ENCODE measurements at regions not wholly inside any gene's neighbourhood (a gene's known extent, or its start where the extent isn't known, plus 50 kb on each side); places are given as distances from the start of the nearest gene placed in this dataset.

DNA sequence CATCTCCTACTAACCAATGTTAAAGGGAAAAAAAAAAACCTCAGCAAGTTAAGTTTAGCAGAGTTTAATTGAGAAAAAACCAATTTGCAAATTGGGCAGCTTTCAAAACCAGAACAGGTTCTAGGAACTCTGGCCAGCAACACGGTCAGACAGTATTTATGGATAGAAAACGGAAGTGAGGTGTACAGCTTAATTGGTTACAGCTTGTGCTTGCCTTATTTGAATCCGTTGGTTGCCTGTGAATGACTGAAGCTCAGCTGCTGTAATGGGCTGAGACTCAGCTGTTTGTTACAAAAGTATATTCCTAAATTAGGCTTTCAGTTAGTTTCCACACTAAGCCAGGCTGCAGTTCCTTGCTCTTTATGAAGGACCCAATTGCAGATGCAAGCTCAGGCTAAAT, 217.0 kb downstream of the SREK1 start:
- TF ChIP-seq, protein P1, sequence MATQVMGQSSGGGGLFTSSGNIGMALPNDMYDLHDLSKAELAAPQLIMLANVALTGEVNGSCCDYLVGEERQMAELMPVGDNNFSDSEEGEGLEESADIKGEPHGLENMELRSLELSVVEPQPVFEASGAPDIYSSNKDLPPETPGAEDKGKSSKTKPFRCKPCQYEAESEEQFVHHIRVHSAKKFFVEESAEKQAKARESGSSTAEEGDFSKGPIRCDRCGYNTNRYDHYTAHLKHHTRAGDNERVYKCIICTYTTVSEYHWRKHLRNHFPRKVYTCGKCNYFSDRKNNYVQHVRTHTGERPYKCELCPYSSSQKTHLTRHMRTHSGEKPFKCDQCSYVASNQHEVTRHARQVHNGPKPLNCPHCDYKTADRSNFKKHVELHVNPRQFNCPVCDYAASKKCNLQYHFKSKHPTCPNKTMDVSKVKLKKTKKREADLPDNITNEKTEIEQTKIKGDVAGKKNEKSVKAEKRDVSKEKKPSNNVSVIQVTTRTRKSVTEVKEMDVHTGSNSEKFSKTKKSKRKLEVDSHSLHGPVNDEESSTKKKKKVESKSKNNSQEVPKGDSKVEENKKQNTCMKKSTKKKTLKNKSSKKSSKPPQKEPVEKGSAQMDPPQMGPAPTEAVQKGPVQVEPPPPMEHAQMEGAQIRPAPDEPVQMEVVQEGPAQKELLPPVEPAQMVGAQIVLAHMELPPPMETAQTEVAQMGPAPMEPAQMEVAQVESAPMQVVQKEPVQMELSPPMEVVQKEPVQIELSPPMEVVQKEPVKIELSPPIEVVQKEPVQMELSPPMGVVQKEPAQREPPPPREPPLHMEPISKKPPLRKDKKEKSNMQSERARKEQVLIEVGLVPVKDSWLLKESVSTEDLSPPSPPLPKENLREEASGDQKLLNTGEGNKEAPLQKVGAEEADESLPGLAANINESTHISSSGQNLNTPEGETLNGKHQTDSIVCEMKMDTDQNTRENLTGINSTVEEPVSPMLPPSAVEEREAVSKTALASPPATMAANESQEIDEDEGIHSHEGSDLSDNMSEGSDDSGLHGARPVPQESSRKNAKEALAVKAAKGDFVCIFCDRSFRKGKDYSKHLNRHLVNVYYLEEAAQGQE (IDR thresholded peaks at IDR 0.05) = no peak
- TF ChIP-seq, protein P2, sequence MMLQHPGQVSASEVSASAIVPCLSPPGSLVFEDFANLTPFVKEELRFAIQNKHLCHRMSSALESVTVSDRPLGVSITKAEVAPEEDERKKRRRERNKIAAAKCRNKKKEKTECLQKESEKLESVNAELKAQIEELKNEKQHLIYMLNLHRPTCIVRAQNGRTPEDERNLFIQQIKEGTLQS (IDR thresholded peaks at IDR 0.05) = no peak

Measured in liver (tissue), 2 donors.